ENCODE measurements at regions not wholly inside any gene's neighbourhood (a gene's known extent, or its start where the extent isn't known, plus 50 kb on each side); places are given as distances from the start of the nearest gene placed in this dataset.

DNA sequence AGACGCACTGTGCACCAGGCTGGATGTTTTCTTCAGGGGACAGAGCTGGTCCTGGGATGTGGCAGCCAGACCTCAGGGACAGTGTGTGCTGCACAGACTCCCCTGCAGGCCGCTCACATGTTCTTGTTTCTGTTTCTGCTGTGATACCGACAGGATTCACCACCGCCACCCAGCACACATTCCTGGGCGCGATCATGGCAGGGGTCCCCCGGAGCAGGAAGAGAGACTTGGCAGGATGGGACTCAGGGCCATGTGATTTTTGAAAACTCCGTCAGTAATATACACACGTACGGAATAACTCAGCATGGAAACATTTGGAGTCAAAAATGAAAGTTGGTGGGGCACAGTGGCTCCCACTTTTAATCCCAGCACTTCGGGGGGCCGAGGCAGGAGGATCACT lies 79.0 kb downstream of the HAPSTR1 start:
- H3K4me3 Mint-ChIP-seq = no peak overlapping the region
- H3K27me3 Mint-ChIP-seq = no peaks in the 10 kb centered on the region
- no peaks in the 10 kb centered on the region for H3K36me3 Mint-ChIP-seq
- no peak for DNase-seq
- no peak overlapping the region for H3K27ac Mint-ChIP-seq
- H3K4me1 Mint-ChIP-seq = no peaks in the 10 kb centered on the region
- H3K9me3 Mint-ChIP-seq = no peaks in the 10 kb centered on the region

DNA sequence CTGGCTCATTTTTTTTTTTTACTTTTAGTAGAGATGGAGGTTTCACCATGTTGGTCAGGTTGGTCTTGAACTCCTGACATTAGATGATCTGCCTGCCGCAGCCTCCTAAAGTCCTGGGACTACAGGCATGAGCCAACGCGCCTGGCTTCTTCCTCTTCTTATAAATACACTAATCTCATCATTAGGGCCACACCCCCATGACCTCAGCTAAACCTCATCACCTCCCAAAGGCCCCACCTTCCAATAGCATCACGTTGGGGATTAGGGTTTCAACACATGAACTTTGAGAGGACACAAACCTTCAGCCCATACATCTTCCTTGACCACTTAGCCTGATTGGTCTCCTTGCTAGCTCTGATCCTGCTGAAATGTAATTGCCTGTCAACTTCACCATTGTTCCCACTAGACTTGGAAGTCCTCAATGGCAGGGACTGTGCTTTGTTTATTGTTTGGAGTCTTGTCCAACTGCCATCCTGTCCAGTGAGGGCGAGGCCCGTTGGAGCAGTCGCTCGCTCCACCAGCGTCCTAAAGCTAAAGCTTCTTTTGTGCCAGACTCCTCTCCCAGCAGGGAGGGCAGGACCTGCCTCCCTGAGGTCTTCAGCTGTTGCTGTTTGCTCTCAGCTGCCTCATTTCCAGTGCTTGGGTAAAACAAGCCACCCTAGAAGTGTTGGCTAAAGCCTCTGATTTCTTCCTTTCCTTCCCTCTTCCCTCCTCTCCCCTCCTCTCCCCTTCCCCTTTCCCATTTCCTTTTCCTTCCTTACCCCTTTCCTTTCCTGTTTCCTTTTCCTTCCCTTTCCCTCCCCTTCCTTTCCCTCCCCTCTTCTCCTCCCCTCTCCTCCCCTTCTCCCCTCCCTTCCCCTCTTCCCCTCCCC lies 85.3 kb downstream of the HAPSTR1 start:
- Mint-ChIP-seq H3K4me1 (no peaks in the 10 kb centered on the region), H3K4me3 (no peak overlapping the region), H3K27ac (no peak overlapping the region), H3K9me3 (peaks cover 2% of the 10 kb centered on the region), H3K36me3 (no peaks in the 10 kb centered on the region), H3K27me3 (peaks cover 17% of the 10 kb centered on the region)
- DNase-seq = no peak

DNA sequence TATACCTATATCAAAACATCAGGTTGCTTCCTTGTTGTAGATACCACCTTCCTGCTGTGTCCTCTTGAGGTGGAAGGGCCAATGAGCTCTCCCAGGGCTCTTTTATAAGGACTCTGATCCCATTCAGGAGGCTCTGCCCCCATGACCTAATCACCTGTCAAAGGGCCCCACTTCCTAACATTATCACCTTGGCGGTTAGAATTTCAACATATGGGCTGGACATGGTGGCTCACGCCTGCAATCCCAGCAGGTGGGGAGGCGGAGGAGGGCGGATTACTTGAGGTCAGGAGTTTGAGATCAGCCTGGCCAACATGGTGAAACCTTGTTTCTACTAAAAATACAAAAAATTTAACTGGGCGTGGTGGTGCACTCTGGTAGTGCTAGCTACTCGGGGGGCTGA lies 86.4 kb downstream of the HAPSTR1 start:
- Mint-ChIP-seq H3K27ac (no peak overlapping the region), H3K9me3 (peaks cover 2% of the 10 kb centered on the region), H3K36me3 (no peaks in the 10 kb centered on the region), H3K27me3 (peaks cover 23% of the 10 kb centered on the region), H3K4me3 (no peak overlapping the region), H3K4me1 (no peaks in the 10 kb centered on the region)
- DNase-seq = no peak

DNA sequence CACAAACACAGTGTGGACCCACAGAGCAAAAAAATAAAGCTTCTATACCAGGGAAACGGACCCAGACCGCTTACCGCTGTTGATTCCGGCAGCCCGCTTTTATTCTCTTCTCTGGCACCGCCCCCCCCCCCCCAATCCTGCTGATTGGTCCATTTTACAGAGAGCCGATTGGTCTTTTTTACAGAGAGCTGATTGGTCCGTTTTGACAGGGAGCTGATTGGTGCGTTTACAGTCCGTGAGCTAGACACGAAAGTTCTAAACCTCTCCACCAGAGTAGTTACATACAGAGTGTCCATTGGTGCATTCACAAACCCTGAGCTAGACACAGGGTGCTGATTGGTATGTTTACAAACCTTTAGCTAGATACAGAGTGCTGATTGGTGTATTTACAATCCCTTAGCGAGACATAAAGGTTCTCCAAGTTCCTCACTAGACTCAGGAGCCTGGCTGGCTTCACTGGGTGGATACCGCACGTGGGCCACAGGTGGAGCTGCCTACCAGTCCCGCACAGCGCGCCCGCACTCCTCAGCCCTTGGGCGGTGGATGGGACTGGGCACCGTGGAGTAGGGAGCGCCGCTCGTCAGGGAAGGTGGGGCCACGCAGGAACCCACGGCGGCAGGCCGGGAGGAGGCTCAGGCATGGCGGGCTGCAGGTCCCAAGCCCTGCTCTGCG lies 92.4 kb downstream of the HAPSTR1 start:
- Mint-ChIP-seq H3K9me3 (no peaks in the 10 kb centered on the region), H3K27me3 (peaks cover 16% of the 10 kb centered on the region), H3K27ac (no peak overlapping the region), H3K4me1 (no peaks in the 10 kb centered on the region), H3K4me3 (no peak overlapping the region), H3K36me3 (no peaks in the 10 kb centered on the region)
- DNase-seq = no peak

DNA sequence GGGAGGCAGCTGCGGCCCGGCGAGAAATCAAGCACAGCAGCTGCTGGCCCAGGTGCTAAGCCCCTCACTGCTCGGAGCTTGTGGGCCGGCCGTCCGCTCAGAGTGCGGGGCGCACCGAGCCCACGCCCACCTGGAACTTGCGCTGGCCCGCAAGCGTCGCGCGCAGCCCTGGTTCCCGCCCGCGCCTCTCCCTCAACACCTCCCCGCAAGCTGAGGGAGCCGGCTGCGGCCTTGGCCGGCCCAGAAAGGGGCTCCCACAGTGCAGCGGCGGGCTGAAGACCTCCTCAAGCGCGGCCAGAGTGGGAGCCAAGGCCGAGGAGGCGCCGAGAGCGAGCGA lies 92.9 kb downstream of the HAPSTR1 start:
- Mint-ChIP-seq H3K4me1 (no peaks in the 10 kb centered on the region), H3K4me3 (no peak overlapping the region), H3K9me3 (no peaks in the 10 kb centered on the region), H3K27me3 (peaks cover 15% of the 10 kb centered on the region), H3K36me3 (no peaks in the 10 kb centered on the region), H3K27ac (no peak overlapping the region)
- DNase-seq = no peak

DNA sequence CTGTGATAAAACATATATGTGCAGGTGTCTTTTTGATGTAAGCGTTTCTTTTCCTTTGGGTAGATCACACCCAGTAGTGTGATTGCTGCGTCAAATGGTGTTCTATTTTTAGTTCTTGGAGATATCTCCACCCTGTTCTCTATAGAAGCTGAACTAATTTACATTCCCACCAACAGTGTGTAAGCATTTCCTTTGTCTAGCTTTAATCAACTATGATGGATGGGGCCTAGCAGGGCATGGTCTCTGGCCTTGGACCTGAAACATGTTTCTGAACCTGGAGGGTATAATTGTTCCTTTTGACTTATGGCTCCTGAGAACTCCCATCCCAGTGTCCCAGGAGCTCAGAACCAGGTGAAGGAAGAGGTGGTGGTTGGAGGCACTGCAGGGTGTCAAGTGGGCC lies 93.9 kb downstream of the HAPSTR1 start:
- no peaks in the 10 kb centered on the region for H3K4me1 Mint-ChIP-seq
- no peak overlapping the region for H3K27ac Mint-ChIP-seq
- no peak overlapping the region for H3K4me3 Mint-ChIP-seq
- no peak for DNase-seq
- H3K27me3 Mint-ChIP-seq = peaks cover 6% of the 10 kb centered on the region
- no peaks in the 10 kb centered on the region for H3K36me3 Mint-ChIP-seq
- no peaks in the 10 kb centered on the region for H3K9me3 Mint-ChIP-seq

DNA sequence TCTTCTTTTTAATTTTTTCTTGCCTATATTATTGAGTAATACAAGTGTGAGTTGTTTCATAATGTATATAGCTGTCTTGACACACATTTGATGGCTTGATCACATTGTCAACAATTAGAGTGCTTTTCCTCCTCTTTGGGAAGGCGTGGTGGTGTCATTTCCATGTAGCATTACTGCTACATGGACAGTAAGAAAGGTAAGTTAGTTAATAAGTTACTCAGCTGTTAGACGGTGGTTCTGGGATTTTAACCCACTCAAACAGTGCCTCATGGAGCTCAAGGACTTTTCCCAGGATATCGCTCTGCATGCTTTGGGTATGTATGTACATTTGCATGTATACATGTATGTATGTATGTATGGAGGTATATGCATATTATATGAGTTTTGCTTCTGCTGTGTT lies 94.6 kb downstream of the HAPSTR1 start:
- Mint-ChIP-seq H3K4me3 (no peak overlapping the region), H3K4me1 (no peaks in the 10 kb centered on the region), H3K9me3 (no peaks in the 10 kb centered on the region), H3K27ac (no peak overlapping the region), H3K36me3 (no peaks in the 10 kb centered on the region), H3K27me3 (peaks cover 6% of the 10 kb centered on the region)
- DNase-seq = no peak

DNA sequence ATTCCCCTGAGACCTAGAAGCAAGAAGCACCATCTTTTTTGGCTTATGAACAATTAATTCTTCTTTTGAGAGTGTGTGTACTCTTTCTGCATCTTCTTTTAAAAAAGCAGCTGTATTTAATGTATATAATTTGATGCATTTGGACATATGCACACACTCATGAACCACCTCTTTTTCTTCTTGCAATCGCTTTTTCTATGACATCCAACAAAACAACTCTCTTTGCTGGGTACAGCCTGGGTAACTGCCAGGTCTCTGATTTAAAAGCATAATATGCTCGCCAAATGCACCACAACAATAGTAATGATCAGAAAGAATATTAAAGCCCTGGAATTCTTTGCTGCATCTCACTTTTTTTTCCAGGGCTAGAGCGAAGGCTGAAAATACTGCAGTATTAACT lies 97.3 kb downstream of the HAPSTR1 start:
- Mint-ChIP-seq H3K9me3 (no peaks in the 10 kb centered on the region), H3K4me1 (no peaks in the 10 kb centered on the region), H3K27me3 (no peaks in the 10 kb centered on the region), H3K27ac (no peak overlapping the region), H3K4me3 (no peak overlapping the region), H3K36me3 (no peaks in the 10 kb centered on the region)
- no peak for DNase-seq

DNA sequence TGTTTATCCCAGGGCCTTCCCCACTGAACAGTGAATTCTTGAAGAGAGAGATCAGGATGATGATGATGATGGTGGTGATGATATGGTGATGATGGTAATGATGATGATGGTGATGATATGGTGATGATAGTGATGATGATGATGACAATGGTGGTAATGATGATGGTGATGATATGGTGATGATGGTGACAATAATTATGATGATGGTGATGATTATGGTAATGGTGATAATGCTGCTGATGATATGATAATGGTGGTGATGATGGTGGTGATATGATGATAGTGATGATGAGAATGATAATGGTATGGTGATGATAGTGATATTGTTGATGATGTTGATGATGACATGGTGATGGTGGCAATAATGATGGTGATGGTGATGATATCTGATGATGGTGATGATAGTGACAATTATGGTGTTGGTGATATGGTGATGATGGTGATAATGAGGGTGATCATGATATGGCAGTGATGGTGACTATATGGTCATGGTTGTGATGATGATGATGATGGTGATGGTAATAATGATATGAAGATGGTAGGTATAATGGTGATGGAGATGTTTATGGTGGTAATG lies 99.9 kb downstream of the HAPSTR1 start:
- Mint-ChIP-seq H3K27ac (no peak overlapping the region), H3K9me3 (no peaks in the 10 kb centered on the region), H3K36me3 (no peaks in the 10 kb centered on the region), H3K4me3 (no peak overlapping the region), H3K27me3 (no peaks in the 10 kb centered on the region), H3K4me1 (no peaks in the 10 kb centered on the region)
- no peak for DNase-seq

DNA sequence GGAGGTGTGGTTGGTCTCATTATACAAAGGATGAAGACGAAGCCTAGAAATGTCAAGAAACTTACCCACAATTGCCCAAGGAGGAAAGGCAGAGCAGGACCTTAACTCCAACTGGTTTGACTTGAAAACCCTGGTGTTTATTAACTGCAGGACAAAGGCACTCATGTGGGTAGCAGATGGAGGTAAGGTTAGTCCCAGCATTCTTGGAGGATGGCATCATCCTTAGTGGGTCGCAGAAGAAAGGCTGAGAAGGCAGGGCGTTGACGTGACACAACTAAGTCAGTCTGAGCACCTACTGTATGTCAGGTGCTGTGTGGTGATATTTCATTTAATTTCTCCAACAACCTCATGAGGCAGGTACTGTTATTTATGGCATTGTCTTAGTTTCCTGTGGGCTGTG lies 101.3 kb downstream of the HAPSTR1 start:
- Mint-ChIP-seq H3K4me3 (no peak overlapping the region), H3K4me1 (no peaks in the 10 kb centered on the region), H3K27ac (no peak overlapping the region), H3K9me3 (no peaks in the 10 kb centered on the region), H3K27me3 (no peaks in the 10 kb centered on the region), H3K36me3 (no peaks in the 10 kb centered on the region)
- DNase-seq = no peak

DNA sequence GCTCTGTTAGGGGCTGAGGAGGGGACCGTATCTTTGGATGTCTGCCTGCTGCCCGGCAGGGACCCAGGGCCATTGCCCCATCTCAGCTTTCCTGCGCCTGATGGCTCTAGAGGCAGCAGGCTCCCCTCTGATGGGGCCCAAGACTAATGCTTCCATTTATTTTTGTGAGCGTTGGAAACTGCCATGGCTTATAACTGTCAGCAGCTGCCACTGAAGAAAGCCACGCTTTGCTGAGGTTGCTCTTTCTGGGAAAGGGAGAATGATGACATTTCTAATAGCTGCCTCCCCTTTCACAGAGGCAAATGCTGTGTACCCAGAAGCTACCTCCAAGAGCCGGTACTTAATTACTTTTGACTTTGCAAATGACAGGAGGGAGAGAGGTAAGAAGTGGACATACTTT lies 103.8 kb downstream of the HAPSTR1 start:
- H3K9me3 Mint-ChIP-seq = no peaks in the 10 kb centered on the region

DNA sequence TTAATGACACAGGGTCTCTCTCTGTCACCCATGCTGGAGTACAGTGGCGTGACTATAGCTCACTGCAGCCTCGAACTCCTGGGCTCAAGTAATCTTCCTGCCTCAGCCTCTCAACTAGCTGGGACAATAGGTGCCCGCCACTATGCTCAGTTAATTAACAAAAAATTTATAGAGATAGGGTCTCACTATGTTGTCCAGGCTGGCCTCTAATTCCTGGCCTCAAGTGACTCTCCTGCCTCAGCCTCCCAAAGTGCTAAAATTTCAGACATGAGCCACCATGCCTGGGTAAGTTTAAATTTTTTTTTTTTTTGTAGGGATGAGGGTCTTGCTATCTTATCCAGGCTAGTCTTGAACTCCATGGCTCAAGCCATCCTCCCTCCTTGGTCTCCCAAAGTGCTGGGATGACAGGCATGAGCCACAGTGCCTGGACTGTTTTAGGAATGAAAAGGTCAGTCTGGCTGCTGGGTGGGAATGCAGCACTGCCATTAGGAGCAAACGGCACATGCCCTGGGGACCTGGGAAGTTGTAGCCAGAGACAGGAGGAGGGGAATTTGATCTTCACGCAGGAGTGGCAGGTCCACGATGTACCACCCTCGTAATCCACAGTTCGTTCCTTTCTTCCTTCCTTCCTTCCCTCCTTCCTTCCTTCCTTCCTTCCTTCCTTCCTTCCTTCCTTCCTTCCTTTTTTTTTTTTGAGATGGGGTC lies 106.7 kb downstream of the HAPSTR1 start:
- Mint-ChIP-seq H3K27me3 (peaks cover 12% of the 10 kb centered on the region), H3K9me3 (no peaks in the 10 kb centered on the region), H3K27ac (no peak overlapping the region), H3K4me1 (no peaks in the 10 kb centered on the region), H3K36me3 (no peaks in the 10 kb centered on the region), H3K4me3 (no peak overlapping the region)
- DNase-seq = no peak

More for the DNA sequence above, 103.8 kb downstream of the HAPSTR1 start:
- Mint-ChIP-seq H3K36me3 (no peaks in the 10 kb centered on the region), H3K4me1 (no peaks in the 10 kb centered on the region), H3K27ac (no peak overlapping the region), H3K4me3 (no peak overlapping the region), H3K27me3 (peaks cover 6% of the 10 kb centered on the region)
- no peak for DNase-seq

DNA sequence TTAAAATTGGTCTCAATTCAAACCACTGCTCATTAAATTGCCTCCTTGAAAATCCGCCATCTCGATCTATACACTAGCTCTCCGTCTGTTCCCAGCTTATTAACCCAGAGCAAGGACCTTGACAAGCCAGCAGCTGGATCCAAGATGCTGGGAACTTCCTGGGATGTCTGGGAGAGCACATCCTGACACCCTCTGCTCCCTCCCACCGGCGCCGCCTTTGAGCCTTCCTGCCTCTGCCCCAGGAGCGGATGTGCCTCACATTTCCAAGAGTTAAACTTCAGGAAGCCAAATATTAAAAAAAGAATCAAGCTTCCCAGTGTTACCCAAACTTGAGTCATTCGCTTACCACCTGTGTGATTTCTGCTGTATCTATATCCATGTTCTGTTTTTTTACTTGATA lies 107.9 kb downstream of the HAPSTR1 start:
- H3K27me3 Mint-ChIP-seq = peaks cover 12% of the 10 kb centered on the region
- no peak overlapping the region for H3K4me3 Mint-ChIP-seq
- H3K36me3 Mint-ChIP-seq = no peaks in the 10 kb centered on the region
- H3K9me3 Mint-ChIP-seq = no peaks in the 10 kb centered on the region
- no peak overlapping the region for H3K27ac Mint-ChIP-seq
- no peak for DNase-seq
- no peaks in the 10 kb centered on the region for H3K4me1 Mint-ChIP-seq

DNA sequence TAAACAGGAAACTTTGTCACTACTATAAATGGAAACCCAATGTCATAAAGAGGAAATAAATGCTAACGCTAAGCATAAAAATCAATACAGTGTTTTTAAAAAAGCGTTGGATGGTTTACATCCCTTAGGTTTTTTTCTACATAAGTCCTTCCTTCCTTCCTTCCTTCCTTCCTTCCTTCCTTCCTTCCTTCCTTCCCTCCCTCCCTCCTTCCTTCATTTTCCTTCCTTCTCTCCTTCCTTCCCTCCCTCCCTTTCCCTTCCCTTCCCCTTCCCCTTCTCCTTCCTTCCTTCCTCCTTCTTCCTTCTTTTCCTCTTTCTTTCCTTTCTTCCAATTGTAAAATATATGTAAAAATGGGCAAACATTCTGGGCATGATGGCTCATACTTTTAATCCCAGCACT lies 108.3 kb downstream of the HAPSTR1 start:
- Mint-ChIP-seq H3K4me3 (no peak overlapping the region), H3K4me1 (no peaks in the 10 kb centered on the region), H3K27me3 (peaks cover 12% of the 10 kb centered on the region), H3K36me3 (no peaks in the 10 kb centered on the region), H3K9me3 (no peaks in the 10 kb centered on the region), H3K27ac (no peak overlapping the region)
- no peak for DNase-seq

DNA sequence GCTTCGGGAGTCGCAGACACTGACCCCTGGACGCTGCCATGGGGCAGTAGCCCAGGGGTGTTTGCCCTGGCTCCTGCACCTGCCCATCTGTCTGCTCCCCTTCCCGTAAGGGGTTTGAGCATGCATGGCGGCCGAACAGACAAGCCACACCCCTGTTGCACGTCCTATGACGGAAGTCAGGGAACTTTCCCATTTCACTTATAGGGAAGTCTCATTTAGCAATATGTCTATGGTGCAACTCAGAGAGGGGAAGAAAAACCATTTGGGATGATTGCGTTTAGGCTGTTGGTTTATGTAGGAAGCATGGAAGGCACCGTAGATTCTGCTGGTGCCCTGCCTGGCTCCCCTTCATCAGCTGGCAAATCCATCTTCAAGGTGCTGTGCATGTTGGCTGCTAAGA lies 112.5 kb downstream of the HAPSTR1 start:
- H3K27ac Mint-ChIP-seq = no peak overlapping the region
- DNase-seq = no peak
- H3K36me3 Mint-ChIP-seq = no peaks in the 10 kb centered on the region
- no peak overlapping the region for H3K4me3 Mint-ChIP-seq
- peaks cover 22% of the 10 kb centered on the region for H3K27me3 Mint-ChIP-seq
- H3K9me3 Mint-ChIP-seq = no peaks in the 10 kb centered on the region
- H3K4me1 Mint-ChIP-seq = no peaks in the 10 kb centered on the region
